GM18499 (cell line): ENCODE measurements at regions not wholly inside any gene's neighbourhood (a gene's known extent, or its start where the extent isn't known, plus 50 kb on each side); places are given as distances from the start of the nearest gene placed in this dataset.
"Not testable (repeated sequence)": the region's sequence is repeated elsewhere in the genome, so short reads cannot be mapped to it uniquely, and the experiment has no call there.

Source experiments
- ATAC-seq: cut with Tn5 transposase; IDR thresholded peaks from one replicate; pipeline ENCODE4 v1.9.1; 2021; ENCODE audit warnings: moderate number of reproducible peaks; ENCODE audit not compliant: insufficient read depth, unreplicated experiment

DNA sequence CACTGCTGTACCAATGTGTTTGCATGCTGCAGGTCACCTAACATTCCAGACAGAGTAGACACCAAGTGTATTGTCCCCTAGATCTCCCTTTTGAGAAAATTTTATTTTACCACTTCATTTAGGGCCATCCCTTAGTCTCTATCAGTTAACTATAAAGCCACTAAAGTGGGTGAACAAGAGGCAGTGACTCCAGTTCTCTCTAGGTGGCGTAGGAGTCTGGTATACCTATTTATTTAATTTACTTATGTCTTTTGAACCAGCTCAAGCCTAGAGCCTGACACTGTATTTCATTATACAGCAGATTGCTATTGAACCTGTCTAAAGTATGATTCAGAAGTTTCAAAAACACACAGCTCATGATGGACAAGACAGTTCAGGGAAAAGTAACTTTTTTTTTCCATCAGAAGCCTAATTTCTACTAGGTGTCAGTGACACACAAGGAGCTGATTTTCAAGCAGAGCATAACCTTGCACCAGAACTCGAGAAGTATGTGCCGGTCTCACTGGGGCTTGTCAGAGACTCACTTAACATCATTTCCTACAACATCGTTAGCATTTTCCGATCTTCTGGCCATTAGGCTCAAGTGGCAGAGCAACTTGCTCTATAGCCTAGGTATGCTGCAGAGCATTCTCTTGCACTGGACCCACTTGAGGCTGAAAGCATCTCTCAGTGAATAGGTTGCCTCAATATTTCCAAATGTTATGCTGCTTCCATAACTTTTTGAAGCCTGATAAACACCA, 175.4 kb downstream of the CDC14C start:
- no peak for ATAC-seq

DNA sequence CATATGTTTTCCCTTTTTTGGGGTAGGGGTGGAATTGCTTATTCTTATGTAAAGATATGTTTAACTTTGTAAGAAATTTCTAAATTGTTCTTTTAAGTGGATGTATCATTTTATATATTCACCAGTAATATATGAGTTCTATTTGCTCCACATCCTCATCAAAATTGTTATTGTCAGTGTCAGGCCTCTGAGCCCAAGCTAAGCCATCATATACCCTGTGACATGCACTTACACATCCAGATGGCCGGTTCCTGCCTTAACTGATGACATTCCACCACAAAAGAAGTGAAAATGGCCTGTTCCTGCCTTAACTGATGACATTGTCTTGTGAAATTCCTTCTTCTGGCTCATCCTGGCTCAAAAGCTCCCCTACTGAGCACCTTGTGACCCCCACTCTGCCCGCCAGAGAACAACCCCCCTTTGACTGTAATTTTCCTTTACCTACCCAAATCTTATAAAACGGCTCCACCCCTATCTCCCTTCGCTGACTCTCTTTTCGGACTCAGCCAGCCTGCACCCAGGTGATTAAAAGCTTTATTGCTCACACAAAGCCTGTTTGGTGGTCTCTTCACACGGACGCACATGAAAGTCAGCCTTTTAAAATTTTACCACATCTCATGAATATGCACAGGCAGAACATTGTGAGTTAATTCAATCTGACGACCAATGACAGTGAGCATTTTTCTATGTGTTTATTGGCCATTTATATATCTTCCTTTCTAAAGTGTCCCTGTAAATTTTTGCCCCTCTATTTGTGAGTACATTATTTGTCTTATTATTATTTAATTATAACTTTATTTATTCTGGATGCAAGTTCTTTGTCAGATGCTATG, 176.8 kb downstream of the CDC14C start:
- ATAC-seq = not testable (repeated sequence)

DNA sequence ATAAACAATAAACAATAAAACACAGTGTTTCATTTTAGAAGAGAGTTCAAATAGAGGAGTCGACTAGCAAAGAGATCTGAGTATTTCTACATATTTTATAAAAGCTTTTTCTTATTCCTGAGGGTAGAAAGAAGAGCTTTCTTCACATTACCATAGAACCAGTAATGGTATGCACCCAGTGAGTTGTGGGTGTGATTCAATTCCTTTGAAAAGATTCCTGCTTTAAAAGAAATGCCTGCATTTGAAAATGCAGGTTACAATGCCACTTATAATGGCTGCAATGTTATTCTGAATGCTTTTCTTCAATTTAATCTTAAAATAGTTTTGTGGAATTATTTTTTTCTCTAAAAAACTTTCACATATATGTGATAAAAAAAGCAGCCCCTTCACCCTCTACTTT, 178.1 kb downstream of the CDC14C start:
- no peak for ATAC-seq

DNA sequence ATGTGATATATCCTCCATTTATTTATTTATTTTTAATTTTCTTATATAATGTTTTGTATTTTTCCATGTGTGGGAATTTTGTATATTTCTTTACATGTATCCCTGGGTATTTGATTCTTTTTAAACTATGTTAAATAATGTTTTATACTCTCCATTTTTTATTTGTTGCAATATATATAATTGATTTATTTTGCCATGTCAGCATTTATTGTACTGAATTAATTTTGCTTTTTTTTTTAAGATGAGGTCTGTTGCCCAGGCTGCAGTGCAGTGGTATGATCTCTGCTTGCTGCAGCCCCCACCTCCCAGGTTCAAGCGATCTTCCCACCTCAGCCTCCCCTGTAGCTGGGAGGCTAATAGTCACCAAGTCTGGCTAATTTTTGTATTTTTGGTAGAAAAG, 187.4 kb downstream of the CDC14C start:
- no peak for ATAC-seq

DNA sequence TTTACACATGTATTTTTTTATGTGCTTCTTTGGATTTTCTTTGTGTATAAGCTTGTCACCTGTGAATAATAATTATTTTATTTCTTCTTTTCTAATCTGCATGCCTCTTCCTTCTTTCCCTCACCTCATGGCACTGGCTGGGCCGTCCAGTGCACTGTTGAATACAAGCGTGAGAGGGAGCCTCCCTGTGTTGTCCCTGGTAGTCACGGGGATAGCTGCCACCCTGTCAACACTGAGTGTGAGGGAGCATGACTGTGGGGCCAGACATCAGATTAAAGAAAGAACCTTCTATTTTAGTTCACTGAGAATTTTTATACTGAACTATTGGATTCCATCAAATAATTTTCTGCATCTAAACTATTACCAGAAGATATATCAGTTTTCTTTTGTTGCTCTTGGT, 187.9 kb downstream of the CDC14C start:
- no peak for ATAC-seq

DNA sequence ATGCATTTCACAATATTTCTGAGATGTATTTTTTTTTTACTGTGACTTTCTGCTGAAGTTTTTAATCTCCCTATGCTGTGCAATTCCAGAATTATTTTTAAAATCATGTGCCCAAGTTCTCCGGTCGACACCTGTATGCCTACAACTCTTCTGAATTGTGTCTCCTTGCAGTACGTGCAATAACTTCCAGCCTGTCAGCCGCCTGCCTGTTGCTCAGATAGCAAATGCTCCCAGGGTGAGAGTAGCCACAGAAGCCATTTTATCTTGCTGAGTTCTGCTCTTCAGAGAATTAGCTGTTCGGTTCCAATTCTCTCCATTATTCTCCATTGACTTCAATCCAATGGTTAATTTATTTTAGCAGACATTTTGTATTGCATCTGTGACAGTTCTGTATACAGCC, 188.3 kb downstream of the CDC14C start:
- ATAC-seq = no peak

DNA sequence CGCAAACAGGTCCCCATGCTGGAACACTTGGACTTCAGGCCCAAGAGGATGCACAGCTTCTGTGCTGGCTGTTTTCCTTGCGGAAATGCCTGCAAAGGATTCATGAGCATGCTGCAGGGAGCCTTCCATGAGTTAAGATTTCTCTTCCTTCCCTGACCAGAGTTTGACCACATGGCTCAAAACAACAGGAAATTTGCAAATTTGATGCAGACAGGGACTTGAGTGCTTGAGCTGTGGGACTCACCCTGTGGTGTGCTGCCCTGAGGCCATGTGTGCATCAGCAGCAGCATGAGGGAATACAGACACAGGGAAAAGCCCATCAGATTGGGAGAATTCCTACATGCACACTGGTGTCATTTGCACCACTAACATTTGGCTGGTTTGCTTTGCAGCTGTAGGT, 195.4 kb downstream of the CDC14C start:
- no peak for ATAC-seq

DNA sequence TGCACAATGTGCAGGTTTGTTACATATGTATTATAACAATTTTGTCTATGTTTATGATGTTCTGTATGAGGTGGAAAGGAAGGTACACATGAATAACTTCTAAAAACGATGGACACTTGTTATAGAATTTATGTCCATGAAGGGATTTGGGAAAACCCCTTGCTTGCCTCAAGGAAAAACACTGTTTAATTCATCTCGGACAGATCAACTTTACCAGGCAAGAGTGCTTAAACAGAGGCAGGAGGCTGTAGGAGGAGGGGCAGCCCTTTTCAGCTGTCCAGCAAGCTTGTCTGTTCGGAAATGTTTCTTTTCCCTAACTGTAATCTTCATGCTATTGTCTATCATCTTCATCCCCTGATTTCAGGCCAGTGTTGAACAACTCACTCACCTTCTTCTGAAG, 200.9 kb downstream of the CDC14C start:
- no peak for ATAC-seq

DNA sequence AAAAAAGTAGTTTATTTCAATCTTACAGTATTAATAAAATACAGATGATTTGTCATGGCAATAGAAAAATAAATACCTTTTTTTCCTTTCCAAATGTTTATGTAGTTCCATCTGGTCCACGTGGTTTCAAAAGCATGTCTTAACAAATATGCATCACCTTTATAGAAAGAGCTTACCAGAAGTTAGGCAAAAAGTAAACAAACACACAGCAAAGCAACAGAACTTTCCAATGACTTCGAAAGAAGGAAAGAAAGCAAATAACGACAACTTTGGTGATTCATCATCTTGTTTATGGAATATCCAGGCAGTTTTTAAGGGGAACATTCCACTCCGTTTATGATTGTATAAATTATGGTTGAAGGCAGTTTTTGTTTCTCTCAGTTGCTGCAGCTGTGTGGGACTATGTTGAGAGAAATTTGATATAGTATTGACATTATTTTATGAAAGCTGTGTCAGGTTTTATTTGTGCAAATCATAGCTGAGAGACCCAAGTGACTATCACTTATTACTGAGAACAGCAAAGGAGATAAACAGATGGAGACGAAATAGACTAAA, 203.1 kb downstream of the CDC14C start:
- ATAC-seq = no peak

DNA sequence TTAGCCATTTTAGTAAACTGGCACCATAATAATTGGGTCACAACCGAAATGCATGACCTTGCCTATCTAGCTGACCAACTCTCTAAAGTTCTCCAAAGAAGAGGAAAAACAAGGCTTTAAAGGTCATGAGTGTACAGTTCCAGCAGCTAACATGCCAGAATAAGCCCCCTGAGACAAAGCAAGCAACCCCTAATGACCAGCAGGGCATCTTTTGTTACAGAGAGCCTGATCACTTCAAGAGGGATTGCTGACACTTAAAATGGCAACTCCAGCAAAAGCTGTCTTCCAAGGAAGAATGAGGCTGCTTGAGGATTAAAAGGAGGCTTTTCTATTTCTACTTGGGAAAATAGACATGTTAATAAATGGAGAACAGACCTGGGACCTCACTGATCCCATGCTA, 213.6 kb downstream of the CDC14C start:
- ATAC-seq = no peak

DNA sequence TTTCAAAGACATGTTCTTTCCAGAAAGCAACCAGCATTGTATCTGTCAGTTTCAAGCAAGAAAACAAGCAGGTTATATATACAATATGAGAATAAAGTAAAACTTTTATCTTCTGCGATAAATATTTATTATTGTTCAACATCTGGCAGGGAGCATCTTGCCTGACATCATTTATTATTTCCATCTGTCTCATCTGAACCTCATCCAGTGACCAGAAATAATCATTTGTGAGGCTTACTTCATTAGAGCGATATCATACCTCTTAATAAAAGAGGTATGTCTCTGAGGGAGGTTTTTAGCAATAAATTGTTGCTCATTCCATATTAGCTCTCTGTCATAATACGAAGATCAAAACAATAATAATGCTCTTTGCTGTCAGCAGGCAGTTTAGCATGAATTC, 226.1 kb downstream of the CDC14C start:
- ATAC-seq = no peak

DNA sequence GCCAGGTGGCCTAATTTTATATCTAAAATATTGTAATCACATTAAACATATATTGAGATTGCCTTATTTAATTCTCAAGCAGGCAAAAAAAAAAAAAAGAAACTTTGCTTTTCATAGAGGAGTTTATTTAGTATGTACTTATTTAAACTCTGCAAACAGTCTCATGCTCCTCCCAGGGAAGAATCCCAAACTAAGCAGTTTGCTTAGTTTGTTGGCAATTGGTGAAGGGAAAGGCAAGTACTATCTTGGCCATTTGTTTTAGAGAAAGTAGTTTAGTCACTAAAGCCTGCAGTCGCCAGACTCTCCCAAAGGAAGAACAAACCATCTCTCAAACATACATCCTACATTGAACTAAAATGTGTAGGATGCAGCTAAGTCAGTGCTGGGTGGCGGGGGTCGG, 226.8 kb downstream of the CDC14C start:
- ATAC-seq = no peak

DNA sequence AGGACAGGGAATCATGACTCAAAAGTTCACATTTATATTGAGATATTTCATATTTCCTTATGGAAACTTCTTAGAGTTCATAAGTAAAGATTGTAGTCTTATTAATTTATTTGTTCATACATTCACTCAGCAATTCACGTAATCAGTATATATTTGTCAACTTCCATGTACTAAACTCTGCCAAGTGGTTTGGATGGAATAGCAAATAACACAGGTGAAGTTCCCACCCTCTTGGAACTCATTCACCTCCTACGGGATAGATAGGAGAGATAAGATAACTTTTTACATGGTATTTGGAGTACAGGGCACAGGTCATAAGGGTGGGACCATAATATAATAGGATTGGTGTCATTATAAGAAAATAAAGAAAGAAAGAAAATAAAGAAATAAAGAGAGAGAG, 234.0 kb downstream of the CDC14C start:
- no peak for ATAC-seq

DNA sequence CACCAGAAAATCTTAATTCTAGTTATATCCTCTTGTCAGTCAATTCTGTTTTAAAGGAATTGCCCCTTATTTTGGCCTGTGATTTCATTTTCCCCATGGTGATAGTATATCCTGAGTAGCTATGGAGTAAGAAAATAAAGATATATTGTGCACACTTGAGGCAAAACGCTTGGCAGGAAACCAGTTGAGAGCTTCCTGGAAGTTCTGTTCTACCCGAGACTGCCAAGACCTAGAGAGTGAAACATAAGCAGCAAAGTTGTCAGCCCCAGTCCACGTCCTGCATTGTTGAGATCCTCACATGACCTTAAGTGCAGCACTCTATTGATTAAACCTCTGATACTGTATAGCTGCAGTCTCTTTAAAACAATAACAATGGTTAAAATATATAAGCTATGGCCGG, 235.2 kb downstream of the CDC14C start:
- ATAC-seq = no peak

DNA sequence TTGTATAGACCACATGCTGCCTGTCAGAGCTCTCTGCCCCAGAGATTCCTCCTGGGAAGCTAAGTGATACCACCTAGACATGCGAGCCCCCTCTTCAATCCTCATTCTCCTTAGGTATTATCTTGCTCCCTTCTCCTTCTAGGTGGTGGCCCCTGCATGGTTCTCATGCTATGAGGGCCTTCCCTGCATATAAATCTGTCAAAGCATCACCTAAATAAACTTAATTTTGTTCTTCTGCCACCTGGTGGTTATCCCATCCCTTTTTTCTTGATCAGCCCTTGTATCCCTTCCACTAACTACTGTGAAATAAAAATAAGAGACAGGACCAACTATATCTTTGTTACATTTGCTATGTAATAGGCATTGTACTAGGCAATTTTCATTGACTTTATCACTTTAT, 242.1 kb downstream of the CDC14C start:
- ATAC-seq = no peak

DNA sequence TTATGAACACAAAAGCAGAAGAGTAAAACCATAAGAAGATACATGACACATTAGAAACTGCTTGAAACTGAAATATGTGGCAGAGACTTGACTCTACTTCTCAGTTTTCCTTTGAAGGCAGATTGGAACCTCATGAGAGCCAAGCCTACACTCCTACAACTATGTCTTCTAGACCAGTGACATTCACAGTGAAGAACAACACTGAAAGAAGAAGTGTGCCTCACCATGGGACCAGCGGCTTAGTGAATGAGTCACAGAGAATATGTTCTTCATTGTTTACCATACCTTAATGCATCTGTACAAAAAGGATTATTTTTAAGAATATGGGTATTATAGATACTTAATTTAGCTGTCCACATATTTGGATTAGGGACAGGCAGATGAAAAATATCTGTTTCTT, 248.3 kb downstream of the CDC14C start:
- ATAC-seq = no peak

DNA sequence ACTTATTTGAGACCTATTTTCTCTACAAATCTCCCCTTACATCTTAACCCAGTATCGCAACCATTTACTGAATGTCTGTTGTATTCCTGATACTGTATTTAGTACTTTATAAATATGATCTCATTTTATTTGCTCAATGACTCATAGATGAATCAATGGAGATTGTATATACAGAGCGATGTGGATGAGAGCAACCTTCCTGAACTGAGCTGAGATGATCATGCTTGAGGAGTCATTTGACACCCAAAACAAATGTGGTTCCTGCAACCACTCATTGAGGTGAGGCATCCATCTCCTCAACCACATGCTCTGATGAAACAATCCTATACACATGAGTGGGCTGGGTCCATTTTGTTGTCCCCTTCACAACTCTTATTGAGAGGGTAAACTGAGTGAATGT, 250.0 kb downstream of the CDC14C start:
- ATAC-seq = no peak

DNA sequence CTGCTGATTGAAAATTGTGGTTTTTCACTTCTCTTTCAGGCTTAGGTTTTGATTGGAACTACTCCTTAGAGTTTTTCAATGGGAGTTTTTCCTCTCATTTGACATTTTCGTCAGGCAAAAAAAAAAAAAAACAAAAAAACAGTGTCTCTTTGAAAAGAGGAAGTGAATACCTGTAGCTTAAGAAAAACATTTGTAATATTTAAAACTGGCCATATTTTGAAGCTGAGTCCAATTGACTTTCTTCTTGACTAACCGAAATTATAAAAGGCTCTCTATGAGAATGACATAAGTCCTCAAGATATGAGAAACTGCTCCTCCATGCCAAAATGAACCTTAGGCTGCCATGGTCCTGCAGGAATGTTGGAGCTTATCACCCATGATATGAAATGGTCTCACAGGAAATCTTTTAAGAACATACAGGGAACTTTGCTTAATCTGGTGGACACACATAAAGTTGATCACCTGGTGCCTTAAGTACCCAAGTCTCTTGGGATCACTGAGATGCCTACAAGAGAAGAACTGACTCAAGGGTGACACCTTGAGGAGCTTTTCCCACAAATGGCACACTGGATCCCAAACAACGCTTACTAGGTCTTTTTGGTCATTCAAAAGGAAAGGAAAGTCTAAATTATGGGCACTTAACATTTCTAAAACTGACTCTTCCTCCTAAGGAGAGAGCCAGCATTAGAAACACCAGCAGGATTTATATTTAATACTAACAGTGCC, 263.4 kb downstream of the CDC14C start:
- ATAC-seq = no peak

DNA sequence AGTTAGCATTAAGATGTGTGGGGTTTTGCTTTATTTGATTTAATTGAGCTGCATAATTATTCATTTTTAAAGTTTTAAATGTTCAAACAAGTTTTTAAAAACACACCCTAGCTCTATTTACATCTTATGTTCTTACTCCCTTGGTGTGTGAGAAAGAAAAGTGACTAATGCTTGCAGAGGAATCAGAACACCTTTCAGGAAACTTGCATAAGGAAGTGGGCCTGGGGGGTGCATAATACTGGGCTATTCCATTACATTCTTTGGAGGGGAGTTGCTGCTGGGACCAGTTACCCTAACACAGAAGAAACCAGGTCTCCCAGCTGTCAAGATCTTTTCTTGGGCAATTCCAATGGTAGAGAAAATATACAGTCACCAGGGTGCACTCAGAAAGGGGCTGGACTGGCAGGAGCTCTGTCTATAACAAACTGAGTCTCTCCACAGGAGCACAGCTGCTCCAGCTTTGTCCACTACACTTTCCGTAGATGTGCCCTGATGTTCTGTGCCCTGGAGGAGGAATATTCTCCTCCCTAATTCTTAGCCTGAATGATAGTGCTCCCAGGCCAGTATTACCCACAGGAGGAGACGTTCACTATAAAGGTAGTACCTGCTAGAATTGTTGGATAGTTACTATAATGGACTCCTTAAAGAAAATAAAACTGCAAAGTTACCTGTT, 304.2 kb downstream of the CDC14C start:
- ATAC-seq = no peak

DNA sequence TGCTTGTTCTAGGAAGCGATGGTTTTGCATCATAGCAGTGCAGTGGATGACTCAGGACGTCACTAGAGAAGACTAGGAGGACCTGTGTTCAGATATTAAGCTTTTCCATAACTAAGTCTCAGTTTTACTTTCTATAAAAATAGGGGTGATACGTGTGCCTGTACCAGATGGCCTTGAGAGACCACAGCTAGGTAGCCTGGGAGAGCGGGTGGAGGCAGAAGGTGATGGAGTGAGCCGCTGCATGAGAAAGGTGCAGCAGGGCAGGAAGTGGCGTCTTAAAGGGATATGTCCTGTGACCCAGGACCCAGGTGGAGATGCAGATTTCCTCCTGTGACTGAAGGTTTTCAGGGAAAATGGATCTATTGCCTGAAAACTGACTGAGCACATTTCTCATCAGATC, 304.9 kb downstream of the CDC14C start:
- ATAC-seq = no peak
